D721Med (cell line): ENCODE measurements at regions not wholly inside any gene's neighbourhood (a gene's known extent, or its start where the extent isn't known, plus 50 kb on each side); places are given as distances from the start of the nearest gene placed in this dataset.

Source experiments
- DNase-seq: peaks from one replicate; pipeline ENCODE4 v3.0.0; 2011; ENCODE audit warnings: low spot score; ENCODE audit not compliant: insufficient read length
- FAIRE-seq: peaks from 2 replicates; lab custom pipeline; 2011; peaks lifted over from hg19 to GRCh38; lab: Jason Lieb, UNC
- TF ChIP-seq, protein P1 (sequence below): IDR thresholded peaks from 2 replicates; pipeline ENCODE4 v1.5.1; 2012; ENCODE audit warnings: mild to moderate bottlenecking, control low read depth; ENCODE audit not compliant: insufficient read depth; ENCODE audit errors: missing control alignments

- DNase-seq (no peak), FAIRE-seq (peak; percentile 21)
- TF ChIP-seq, protein P1, sequence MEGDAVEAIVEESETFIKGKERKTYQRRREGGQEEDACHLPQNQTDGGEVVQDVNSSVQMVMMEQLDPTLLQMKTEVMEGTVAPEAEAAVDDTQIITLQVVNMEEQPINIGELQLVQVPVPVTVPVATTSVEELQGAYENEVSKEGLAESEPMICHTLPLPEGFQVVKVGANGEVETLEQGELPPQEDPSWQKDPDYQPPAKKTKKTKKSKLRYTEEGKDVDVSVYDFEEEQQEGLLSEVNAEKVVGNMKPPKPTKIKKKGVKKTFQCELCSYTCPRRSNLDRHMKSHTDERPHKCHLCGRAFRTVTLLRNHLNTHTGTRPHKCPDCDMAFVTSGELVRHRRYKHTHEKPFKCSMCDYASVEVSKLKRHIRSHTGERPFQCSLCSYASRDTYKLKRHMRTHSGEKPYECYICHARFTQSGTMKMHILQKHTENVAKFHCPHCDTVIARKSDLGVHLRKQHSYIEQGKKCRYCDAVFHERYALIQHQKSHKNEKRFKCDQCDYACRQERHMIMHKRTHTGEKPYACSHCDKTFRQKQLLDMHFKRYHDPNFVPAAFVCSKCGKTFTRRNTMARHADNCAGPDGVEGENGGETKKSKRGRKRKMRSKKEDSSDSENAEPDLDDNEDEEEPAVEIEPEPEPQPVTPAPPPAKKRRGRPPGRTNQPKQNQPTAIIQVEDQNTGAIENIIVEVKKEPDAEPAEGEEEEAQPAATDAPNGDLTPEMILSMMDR: no peak
Measured at GRCh38 chr2:57554348-57554747, 492.3 kb upstream of the VRK2 start.

- FAIRE-seq (no peak), DNase-seq (no peak)
- TF ChIP-seq, protein P1: no peak
Measured at GRCh38 chr2:57558312-57558711, 488.3 kb upstream of the VRK2 start.

GRCh38 chr2:57562495-57562894 is 484.1 kb upstream of the VRK2 start:
- TF ChIP-seq, protein P1: no peak
- DNase-seq (no peak), FAIRE-seq (no peak)

DNA sequence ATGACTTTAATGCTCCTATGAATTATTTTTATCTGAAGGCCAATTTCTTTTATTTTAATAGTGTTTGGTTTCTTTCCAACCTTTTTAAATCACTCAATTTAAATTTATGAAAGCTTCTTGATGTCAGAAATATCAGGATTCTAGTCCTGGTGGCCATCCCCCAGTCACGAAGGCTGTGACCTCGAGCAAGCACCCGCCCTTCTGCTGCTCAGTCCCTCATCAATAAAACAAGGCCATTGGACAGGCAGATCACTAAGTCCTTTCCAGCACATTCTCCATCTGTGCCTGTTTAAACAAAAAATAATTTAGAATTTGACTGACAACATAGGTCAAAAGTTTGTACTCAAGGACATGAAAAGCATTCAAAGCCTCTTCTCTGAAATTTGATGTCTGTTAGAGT is 483.6 kb upstream of the VRK2 start:
- TF ChIP-seq, protein P1: no peak
- FAIRE-seq: no peak
- DNase-seq: no peak

GRCh38 chr2:57567245-57567644 is 479.4 kb upstream of the VRK2 start:
- FAIRE-seq (no peak), DNase-seq (no peak)
- TF ChIP-seq, protein P1: no peak

- no peak for FAIRE-seq
- no peak for DNase-seq
- TF ChIP-seq, protein P1: no peak
Measured at GRCh38 chr2:57569396-57569795, 477.2 kb upstream of the VRK2 start.

DNA sequence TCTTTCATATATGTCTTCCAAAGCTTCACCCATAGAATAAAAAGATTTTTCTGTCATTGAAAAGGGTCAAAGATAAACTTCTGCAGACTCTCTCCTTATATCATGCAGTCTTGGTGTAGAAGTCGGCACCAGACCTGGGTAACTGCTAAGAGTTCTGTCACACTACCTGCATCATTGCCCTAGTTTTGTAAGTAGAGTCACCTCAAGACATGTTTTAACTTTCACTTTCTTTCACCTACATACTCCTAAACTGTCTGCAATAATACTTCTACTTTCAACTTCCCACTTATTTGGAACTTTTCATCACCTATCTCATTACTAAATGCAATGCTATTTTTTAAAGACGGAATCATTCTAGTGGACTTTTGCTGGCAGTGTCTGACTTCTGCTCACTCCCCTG is 475.6 kb upstream of the VRK2 start:
- no peak for DNase-seq
- TF ChIP-seq, protein P1: no peak
- FAIRE-seq: no peak
